T follicular helper cell (primary cell): ENCODE measurements at regions not wholly inside any gene's neighbourhood (a gene's known extent, or its start where the extent isn't known, plus 50 kb on each side); places are given as distances from the start of the nearest gene placed in this dataset.
A peak's percentile ranks its signal among the peaks of the same experiment; 100 is the strongest.

ENCODE experiments used
- DNase-seq: peaks from one replicate; pipeline ENCODE4 v3.0.0-alpha.2; 2020; ENCODE audit warnings: low read depth

DNA sequence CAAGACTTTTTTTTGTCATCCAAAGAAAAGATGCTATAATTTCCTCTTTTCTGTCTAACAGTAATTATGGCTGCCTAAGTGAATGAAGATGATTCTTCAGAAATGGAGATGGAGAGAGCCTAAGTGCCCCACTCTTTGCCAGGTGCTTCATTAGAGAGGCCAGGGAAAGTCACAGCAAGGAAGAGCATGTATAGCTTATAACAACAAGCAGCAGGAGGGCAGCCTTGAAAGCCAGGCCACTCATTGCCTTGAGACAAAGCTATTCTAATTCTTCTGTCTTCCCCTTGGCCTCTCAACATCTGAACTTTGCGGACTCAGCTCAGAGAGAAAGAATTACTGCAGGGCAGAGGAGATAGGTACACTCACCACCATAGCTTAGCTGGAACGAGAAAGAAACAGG, 112.0 kb upstream of the ZNF366 start:
- no peak for DNase-seq

DNA sequence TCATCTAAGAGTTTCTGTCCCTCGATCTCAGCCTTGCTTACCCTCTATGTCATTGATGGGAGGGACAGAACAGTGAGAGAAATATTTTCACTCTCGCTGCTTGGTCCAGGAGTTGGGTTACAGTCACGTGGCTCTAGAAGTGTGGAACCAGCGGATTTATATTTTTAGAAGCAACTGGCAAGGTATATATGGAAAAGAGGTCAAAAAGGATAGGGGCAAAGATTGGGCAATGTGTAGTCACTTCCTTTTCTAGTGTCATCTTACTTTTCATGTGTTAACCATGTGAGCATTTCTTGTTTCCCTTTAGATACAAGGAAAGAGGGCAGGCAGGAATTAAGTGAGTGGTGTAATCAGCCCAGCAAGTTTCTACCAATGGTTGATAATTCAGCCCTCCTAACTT, 111.5 kb upstream of the ZNF366 start:
- no peak for DNase-seq

DNA sequence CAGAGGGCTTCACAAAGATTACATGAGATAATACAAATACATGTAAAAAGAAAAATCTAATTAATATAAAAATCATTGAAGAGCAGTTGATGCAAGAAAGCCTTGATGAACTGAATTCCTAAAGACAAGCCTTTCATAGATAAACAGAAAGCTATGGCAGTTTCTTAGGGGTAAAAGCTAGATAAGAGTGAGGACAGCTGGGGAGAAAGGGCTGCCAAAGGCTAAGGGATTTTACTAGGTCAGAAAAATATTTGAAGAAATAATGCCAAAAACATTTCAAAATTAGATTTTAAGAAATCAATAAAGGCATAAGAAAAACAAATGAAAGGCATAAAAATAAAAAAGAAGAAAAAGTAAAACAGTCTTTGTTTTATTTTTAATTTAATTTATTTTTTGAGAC, 107.9 kb upstream of the ZNF366 start:
- no peak for DNase-seq

DNA sequence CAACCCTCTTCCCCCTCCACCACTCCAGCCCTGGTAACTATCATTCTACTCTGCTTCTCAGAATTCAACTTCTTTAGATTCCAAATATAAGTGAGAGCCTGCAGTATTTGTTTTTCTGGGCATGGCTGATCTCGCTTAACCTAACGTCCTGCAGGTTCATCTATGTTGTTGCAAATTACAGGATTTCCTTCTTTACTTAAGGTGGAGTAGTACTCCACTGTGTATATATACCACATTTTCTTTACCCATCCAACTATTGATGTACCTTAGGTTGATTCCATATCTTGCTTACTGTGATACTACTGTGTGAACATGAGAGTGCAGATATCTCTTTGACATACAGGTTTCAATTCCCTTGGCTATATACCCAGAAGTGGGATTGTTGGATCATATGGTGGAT, 106.3 kb upstream of the ZNF366 start:
- DNase-seq: no peak

DNA sequence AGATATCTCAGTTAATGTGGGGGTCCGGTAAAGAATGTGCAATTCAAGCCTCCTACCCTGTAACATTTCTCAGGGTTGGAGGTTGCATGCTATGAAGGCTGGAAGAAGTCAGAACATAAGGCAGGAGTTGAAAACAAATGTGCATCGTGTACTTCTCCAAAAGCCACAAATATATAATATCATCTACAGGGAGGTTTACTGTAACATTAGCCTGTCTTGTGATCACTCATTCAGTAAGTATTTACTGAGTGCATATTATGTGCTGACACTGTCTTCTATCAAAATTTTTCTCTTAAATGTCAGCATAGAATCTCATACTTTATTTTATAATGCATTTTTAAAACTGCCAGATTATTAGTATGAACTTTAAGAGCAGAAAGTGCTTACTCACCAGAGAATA, 105.6 kb upstream of the ZNF366 start:
- no peak for DNase-seq

DNA sequence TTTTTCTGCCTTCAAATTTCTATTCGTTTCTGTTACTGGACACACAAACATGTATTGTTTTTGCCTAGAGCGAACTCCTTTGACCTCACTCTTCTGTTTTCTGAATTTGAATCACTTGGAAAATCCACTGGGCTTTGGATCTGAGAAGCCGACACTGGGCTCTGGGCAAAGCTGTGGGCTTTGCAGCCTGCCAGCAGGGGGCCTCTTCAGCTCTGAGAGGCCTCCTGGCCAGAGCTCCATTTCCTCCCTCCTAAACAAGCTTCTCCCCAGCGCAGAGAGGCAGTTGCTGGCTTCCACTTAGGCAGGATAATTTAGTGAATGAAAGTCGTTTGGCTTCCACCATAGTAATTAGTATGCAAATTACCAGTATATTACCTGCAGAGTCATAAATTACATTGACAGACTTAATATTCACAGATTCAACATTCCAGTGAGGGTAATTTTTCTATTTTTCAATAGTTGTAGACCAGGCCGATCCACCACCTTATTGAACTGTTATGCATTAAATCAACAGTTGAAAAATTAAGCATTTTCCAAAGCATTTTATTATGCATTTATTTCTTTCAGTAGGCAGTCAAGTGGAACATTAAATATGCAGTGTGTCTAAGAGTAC, 104.0 kb upstream of the ZNF366 start:
- DNase-seq: peak; percentile 4

DNA sequence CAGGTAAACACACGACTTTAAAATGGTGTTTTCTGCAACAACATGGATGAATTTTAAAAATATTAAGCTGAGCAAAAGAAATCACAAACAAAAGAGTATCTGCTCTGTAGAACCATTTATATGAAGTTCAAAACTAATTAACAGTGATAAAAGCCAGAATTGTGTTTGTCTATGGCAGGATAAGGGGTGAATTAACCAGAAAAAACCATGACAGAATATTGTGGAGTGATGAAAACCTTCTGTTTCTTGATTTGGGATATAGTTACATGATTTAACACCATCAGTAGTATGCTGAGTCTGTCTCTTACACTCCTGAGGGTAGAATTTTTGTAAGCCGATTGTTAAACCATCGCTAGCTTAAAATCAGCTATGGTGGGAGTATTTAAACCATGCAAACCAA, 101.7 kb upstream of the ZNF366 start:
- DNase-seq: no peak

DNA sequence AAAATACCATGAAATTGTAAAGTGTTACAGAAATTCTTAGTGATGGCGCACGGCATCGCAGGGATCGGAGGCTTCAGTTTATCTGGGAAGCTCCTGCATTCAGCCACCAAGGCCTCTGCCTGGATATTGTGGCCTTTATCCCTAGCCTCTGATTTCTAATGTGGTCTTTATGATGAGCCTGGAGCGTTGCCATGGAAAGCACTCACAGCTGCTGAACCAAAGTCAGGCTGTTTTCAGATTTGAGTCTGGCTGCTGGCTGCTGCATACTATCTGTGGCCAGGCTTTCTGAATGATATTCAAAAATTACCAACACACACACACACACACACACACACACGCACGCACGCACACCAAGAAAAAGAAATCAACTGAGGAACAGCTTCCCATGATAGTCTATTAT, 101.1 kb upstream of the ZNF366 start:
- DNase-seq: no peak

DNA sequence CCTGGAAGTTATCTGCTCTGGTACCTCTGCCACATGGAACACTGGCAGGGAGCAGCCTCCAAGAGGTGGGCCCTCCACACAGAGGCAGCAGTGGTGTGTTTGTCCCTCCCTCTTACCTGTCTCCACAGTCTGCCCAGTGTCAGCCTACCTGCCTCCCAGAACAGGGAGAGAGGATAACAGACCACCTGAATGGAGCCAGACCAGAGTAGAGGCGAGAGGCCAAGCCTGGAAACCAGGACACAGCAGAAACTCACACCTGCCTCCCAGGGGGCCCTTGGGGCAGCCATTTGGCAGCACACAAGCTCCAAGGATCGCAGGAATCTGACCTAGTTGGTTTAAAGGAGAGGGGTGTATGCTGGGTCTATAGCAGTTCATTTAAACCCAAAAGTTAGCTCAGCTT, 100.2 kb upstream of the ZNF366 start:
- DNase-seq: no peak

DNA sequence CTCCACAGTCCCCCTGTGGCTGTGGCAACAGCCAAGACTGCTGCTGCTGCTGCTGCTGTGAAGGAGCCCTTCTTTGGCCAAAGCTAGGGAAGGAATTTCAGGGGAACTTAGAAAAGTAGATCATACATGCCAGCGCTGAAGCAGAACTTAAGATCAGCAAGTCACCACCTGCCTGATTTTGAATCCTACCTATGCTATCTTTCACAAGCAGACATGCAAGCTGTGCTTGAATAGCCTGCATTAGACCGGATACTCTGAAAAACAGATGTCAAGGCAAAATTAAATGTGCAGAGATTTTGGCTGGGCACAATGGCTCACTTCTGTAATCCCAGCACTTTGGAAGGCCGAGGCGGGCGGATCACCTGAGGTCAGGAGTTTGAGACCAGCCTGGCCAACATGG, 99.3 kb upstream of the ZNF366 start:
- no peak for DNase-seq

DNA sequence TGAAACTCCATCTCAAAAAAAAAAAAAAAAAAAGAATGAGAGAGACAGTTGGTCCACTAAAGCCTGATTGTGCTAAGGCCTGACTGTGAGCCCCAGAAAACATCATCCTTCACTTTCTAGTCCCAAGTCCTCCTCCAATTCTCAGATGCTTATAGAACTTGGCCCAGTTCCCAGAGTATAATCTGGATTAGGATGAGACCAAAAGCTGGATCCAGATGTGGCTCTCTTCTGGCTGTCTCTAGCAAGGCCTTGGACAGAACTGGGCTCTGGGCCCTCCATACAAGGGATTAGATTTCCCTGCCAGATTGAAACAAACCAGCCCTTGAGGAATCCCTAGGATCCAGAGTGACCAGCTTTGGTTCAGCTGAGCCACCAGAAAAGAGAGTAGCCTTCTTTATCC, 98.4 kb upstream of the ZNF366 start:
- no peak for DNase-seq

DNA sequence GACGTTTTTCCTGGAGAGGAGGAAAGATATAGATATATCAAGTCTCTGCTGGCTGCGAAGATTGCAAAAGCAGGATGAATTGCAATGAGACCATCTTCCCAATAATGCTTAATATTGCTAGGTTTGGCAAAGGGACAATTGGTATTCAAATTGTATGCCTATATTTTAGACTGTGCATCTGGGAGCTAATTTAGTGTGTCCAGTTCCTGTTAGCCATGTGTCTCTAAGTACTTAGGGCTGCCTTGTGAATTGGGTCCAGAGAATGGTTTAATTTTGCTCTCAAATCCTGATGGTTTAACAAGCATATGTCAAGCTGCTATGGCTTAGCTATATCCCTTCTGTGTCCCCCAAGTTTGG, 97.6 kb upstream of the ZNF366 start:
- no peak for DNase-seq

DNA sequence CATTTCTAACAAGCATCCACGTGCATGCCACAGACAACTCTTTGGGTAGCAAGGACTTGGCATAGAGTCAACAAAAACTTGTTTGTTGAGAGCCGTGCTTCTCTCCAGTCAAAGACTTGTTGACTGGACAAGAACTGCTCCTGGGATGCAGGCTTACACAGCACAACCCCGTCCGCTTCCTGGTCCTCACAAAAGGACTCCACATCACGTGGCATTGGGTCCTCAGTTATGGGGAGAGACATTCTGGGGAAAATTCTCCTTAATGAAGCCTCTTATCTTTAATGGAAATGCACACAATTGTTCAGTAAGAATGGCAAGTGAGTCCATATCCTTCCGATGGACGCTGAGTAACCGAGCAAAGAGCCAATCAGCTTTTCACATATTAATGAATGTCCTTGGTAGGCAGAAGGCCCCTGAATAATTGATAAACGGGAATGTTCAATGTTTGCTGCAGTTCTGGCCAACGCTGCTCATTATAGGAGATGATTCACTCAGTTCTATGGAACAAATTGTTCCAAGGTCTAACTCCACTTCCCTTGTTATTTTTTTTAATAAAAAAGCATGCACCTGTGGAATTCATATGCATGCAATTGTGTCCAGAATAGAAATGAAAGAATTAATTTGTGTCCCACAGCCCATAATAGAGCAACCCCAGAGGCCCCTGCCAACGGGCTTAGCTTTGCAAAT, 97.0 kb upstream of the ZNF366 start:
- DNase-seq: no peak

DNA sequence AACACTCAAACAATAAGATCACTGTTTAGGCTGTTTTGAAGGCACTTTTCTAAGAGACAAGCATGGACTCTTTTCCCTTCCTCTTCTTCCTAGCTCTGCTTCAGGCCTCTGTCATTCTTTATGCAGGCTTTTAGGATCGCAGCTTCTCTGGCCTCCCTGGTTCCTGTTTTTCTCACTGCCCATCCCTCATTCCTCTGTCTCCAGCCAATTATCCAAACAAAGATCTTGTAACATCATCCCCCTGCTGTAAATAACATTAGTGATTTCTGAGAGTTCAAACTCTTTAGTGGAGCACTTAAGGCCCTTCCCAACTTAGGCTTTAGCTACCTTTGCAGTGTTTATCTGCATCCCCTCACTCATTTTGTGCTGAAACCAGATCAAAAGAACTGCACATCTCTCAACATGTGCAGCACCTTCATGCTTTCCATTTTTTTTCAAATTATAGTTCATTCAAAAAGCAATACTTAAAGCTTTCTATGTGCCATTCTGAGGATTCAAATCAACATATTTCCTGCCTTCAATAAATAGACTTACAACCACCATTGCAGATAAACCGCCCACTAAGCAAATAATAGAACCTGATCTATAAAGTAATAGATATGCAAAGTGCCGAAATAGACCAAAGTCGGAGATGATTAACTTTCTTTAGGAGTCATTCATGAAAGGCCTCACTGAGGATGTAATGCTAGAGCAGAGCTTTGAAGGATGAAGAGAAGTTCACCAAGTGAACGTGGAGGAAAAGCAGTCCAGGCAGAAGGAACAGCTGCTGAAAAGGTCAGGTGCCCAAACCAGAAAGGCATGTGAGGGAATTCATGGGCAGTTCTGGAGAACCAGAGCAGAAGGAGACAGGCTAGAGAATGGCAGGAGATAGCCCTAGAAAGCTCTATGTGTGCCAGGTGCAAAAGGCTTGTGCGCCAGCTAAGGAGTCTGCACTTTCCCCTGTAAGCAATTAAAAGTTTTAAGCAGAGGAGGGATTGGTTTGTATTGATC, 95.8 kb upstream of the ZNF366 start:
- DNase-seq: no peak

DNA sequence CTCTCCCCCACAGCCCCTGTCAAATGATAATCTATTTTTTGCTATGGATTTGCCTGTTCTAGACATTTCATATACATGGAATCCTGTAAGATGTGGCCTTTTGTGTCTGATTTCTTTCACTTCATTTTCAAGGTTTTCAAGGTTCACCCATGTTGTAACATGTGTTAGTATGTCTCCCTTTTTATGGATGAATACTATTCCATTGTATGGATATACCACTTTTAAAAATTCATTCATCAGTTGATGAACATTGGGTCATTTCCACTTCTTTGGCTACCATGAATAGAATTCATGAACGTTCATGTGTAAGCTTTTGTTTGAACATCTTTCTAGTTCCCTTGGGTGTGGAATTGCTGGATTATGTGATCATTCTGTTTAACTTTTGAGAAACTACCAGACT, 94.7 kb upstream of the ZNF366 start:
- DNase-seq: no peak

DNA sequence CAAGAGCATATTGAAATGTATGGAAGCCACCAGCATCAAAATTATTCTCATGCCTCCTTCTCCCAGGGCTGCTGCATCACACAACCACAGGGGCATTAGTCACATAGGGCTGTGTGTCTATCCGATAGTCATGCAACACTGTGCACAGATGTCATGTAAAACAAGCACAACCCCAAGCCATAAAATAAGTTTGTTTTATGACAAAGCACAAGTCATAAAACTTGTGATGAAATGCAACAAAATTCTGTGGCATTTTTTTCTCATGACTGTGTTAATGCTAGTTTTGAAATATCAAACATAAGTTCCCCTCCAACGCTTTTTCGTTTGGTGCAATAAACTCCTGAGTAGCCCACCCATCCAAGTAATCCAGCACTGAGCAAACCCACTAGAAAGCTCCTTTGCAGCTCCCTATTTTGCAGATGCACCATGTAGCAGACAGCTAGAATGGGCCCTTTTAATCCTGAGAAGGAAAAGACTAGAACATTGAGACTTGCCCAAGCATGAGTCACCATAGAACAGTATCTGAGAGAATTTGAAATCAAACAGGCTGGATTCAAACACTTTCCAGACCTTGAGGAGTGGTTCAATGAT, 93.3 kb upstream of the ZNF366 start:
- no peak for DNase-seq

DNA sequence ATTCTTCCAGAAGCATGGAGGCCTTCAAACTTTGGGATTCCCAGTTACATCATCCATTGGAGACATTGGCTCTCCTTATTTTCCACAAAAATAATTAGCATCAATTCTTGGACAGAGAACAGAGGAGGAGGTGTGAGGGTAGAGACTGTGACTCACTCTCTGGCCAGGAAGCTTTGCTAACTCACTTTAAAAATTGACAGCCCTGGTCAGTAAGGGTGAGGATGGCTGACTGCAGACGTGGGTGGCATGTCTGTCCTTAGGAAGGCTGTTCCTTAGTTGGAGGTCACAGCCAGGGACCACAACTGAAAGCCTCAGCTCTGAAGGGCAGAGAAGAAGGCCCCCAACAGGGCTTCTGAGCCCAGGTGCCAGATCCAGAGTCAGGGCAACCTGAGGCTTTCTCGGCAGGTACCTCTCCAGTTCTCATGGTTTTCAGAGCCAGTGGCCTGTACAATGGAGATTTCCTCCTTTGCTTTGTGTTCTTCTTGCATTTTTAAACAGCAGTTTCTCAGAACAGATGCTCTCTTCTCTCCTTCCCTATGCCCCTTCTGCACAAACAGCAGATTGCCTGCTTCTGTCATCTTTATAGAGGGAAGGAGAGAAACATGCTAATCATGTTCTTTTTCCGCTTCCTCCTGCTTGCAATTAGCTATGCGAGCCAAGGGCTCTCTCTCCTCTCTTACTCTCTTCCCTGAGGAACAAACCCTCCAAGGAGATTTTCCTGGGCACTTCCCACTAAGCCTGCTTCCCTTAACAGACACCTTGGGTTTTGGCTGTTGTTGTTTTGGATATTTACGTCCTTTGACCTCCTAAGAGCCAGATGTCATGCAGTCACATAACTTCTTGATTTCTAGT, 92.5 kb upstream of the ZNF366 start:
- no peak for DNase-seq

DNA sequence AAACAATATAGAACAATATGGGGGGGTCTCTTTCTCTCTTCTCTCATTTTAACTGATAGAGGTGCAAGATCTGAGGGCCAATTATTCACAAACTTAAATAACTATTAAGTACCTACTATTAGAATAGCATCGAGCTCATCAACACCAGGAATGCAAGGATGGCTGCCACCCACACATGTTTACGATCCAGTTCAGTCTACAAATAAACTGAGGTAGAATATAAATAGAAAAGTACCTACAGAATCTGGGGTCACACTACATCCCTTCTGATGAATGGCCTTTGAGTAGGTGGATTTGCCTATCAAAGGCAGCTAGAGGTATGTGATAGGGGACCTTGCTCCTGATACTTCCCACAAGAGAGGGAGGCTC, 91.8 kb upstream of the ZNF366 start:
- no peak for DNase-seq

DNA sequence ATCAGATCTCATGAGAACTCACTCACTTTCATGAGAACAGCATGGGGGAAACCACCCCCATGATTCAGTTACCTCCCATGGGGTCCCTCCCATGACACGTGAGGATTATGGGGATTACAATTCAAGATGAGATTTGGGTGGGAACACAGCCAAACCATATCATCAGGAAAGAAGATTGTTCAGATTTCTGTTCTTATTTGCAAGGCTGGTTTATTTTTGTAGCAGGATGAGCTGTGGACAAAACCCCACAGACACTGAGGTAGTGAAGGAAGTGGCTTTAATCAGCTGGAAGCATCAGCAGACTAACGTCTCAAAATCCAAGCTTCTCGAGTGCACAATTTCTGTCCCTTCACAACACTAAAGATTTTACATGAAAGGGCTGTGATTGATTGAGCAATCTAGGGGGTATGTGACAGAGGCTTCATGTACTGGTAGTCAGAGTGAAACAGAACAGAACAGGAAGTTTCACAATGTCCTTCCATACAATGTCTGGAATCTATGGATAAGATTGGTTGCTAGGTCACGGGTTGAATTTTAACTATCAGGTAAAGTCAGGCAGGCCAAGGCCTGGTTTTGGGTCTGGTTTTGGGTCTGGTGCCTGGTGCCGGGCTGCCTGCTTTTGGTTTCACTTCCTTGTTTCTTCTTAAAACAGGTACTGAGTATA, 91.3 kb upstream of the ZNF366 start:
- DNase-seq: no peak

DNA sequence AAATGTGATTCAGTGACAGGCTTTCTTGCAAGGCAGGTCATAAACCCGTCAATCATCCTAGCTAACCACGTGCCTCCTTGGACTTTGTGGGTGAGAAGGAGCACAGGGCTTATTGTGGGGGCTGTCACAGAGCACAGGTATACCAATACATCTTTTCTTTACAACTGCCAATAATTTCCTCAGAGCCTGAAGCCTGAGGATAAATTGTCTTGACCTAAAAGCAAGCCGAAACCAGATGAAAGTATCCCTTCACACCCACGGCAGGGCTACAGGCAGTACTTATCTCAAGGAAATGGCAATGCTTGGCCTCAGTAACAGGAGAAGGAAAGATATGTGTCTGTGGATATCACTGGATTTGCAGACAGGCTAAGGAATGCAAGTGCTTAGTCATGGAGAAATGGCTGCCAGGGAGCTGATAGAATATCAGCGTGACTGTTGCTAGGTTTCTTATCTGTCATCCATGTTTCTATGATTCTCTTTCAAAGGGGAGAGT, 90.3 kb upstream of the ZNF366 start:
- DNase-seq: no peak

DNA sequence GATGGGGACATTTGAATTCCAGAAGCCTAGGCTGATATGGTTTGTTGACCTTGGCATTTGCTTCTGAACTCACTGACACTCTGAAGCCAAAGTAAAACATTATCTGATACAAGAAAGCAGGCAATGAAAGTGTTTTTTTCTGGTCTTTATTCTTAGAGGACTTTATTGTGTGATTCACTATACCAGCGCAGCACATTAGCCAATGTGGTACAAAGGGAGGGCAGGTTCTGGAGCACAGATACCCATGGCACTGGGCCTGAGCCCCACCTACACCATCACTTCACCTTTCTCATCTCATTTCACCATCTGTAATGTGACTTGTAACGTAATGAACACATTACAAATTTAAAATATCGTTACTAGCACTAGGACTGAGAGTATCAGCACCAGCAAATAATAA, 89.7 kb upstream of the ZNF366 start:
- no peak for DNase-seq
